Lower leg skin (tissue), 4 donors: ENCODE measurements at regions not wholly inside any gene's neighbourhood (a gene's known extent, or its start where the extent isn't known, plus 50 kb on each side); places are given as distances from the start of the nearest gene placed in this dataset.

Source experiments
- DNase-seq, 2 donors: peaks; one replicate each; pipeline ENCODE4 v3.0.0-alpha.2; 2019; ENCODE audit warnings: low spot score in 2 of 2
- H3K4me3 ChIP-seq: fragments of 200-600 bp; sonication (generic); 2 replicates; pipeline ENCODE4 v1.5.1; 2017; ENCODE audit warnings: mild to moderate bottlenecking, low read depth; ENCODE audit not compliant: poor library complexity, severe bottlenecking
- POLR2A ChIP-seq, 2 donors: fragments of 450-650 bp; IDR thresholded peaks; one replicate each; pipeline ENCODE4 v1.6.1; 2016 to 2017; ENCODE audit warnings: antibody characterized with exemption in 2 of 2, mild to moderate bottlenecking in 1 of 2, moderate library complexity in 1 of 2
- WGBS, 2 donors: methylation state at CpG; one replicate each; pipeline ENCODE4 v1.1.5; 2018; 5-methylcytosine and 5-hydroxymethylcytosine counted together
- intact Hi-C: fragments of 100-400 bp; cut with DNase I; formaldehyde crosslinking; loops from one replicate; pipeline ENCODE4 v1.15.0; 2023; ENCODE audit warnings: low total_unique reads
- TF ChIP-seq, protein P1 (sequence below), 3 donors: fragments of 450-650 bp; IDR thresholded peaks; one replicate each; pipeline ENCODE4 v1.5.1; 2016; ENCODE audit warnings: antibody characterized with exemption in 3 of 3, mild to moderate bottlenecking in 3 of 3, moderate library complexity in 2 of 3

DNA sequence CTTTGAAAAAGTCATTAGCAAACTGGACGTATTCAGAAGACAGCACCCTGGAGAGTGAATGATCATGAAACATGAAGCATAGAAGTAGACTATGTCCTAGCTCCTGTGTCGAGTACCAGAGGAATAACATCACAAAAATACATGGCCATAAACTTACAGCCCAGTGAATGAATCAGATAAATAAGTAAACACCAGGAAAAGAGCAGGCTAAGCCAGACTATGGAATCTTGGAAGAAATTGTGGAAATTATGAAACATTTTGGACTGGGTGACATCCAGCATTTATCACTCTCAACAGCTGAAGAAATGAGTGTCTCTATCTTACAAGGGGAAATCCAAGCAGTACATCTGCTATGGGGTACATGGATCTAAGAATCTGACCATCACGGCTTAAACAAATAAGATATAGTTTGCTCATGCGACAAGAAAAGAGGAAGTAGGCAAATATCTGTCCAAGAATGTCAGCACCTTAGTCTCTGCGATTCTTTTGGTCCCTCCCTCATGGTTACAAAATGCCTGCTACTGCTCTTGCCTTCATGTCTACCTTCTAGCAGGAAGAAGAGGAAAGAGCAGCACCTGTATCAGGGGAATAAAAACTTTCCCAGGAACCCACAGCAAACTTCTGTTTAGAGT is 481.5 kb downstream of the BCOR start:
- no peak for DNase-seq
- WGBS, 2 donors, result 71 to 80% methylated on average over 5 of the region's 5 CpGs
- H3K4me3 ChIP-seq, result no peak overlapping the region
- TF ChIP-seq, protein P1, sequence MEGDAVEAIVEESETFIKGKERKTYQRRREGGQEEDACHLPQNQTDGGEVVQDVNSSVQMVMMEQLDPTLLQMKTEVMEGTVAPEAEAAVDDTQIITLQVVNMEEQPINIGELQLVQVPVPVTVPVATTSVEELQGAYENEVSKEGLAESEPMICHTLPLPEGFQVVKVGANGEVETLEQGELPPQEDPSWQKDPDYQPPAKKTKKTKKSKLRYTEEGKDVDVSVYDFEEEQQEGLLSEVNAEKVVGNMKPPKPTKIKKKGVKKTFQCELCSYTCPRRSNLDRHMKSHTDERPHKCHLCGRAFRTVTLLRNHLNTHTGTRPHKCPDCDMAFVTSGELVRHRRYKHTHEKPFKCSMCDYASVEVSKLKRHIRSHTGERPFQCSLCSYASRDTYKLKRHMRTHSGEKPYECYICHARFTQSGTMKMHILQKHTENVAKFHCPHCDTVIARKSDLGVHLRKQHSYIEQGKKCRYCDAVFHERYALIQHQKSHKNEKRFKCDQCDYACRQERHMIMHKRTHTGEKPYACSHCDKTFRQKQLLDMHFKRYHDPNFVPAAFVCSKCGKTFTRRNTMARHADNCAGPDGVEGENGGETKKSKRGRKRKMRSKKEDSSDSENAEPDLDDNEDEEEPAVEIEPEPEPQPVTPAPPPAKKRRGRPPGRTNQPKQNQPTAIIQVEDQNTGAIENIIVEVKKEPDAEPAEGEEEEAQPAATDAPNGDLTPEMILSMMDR (IDR thresholded peaks at IDR 0.05), result no peak
- no peak for TF ChIP-seq POLR2A (IDR thresholded peaks at IDR 0.05)
- intact Hi-C loops, result no loop called here

GRCh38 chrX:39616731-39617130 is 481.0 kb downstream of the BCOR start:
- 78 to 83% methylated on average over 8 of the region's 8 CpGs for WGBS, 2 donors
- no peak overlapping the region for H3K4me3 ChIP-seq
- no peak for DNase-seq
- intact Hi-C loops, result no loop called here
- TF ChIP-seq, protein P1 (IDR thresholded peaks at IDR 0.05), result no peak
- TF ChIP-seq POLR2A (IDR thresholded peaks at IDR 0.05), result no peak

DNA sequence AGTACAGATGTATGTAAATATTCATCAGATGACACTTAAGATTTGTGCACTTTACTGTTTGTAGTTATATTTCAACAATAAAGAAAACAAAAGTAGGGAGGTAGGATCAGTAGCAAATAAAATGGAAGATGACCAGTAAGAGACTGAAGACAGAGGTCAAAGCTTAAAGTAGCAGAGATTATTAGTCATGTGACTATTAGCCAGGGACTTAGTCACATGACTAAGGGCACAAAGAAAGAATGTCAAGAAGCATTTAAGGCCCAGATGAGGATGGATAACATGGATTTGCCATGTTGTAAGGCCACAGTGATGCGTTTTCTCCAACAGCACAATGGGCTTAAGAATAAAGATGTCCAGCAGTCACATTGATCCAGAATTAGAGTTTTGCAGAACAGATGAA is 479.6 kb downstream of the BCOR start:
- intact Hi-C loops, result no loop called here
- 89 to 94% methylated on average over 1 of the region's 1 CpG for WGBS, 2 donors
- DNase-seq, result no peak
- TF ChIP-seq, protein P1 (IDR thresholded peaks at IDR 0.05), result no peak
- no peak for TF ChIP-seq POLR2A (IDR thresholded peaks at IDR 0.05)
- H3K4me3 ChIP-seq, result no peak overlapping the region

GRCh38 chrX:39619182-39620009 is 478.4 kb downstream of the BCOR start:
- no peak for DNase-seq
- 64 to 67% methylated on average over 7 of the region's 7 CpGs for WGBS, 2 donors

DNA sequence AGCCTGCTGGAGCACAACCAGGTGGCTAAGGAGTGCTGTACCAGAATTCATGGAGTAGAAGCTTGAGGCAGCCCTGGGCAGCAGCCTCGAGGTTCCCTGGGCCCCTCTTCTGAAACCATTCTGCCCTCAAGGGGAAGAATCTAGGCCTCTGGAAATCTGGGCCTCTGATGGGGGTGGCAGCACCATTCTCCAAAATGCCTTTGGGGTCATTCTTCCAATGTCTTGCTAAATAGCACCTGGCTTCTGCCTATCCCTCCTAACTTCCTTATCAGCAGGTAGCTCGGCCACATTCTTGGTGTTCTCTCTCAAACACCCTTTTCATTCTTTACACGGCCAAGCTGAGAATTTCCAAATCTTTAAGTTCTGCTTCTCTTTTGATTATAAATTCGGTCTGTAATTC is 473.6 kb downstream of the BCOR start:
- 77 to 89% methylated on average over 3 to 4 of the region's 4 CpGs for WGBS, 2 donors
- intact Hi-C loops, result no loop called here
- H3K4me3 ChIP-seq, result no peak overlapping the region
- DNase-seq, result no peak
- TF ChIP-seq, protein P1 (IDR thresholded peaks at IDR 0.05), result no peak
- TF ChIP-seq POLR2A (IDR thresholded peaks at IDR 0.05), result no peak

More at GRCh38 chrX:39619182-39620009, 478.4 kb downstream of the BCOR start:
- TF ChIP-seq, protein P1 (IDR thresholded peaks at IDR 0.05), result no peak
- no peak for TF ChIP-seq POLR2A (IDR thresholded peaks at IDR 0.05)
- H3K4me3 ChIP-seq, result no peak overlapping the region
- intact Hi-C loops, result no loop called here
